ENCODE measurements at regions not wholly inside any gene's neighbourhood (a gene's known extent, or its start where the extent isn't known, plus 50 kb on each side); places are given as distances from the start of the nearest gene placed in this dataset.

DNA sequence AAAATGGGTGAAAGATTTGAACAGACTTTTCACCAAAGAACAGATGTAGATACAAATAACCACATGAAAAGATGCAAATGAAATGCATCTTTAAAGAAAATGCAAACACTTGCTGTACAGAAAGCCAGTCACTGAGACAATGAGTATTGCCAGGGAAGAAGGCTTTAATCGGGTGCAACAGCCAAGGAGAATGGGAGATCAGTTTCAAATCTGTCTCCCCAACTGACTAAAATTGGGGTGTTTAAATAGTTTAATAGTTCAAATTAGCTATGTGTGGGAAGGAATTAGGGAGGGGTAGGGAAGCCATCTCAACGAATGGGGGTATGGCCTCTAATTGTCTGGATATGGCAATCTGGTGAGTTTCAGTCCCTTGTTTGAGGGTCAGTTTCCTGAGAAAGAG lies 295.4 kb downstream of the PTTG2 start:
- H3K4me1 ChIP-seq (ENCODE audit: insufficient read depth, poor library complexity, severe bottlenecking), result no peaks in the 10 kb centered on the region
- TF ChIP-seq, protein P1, sequence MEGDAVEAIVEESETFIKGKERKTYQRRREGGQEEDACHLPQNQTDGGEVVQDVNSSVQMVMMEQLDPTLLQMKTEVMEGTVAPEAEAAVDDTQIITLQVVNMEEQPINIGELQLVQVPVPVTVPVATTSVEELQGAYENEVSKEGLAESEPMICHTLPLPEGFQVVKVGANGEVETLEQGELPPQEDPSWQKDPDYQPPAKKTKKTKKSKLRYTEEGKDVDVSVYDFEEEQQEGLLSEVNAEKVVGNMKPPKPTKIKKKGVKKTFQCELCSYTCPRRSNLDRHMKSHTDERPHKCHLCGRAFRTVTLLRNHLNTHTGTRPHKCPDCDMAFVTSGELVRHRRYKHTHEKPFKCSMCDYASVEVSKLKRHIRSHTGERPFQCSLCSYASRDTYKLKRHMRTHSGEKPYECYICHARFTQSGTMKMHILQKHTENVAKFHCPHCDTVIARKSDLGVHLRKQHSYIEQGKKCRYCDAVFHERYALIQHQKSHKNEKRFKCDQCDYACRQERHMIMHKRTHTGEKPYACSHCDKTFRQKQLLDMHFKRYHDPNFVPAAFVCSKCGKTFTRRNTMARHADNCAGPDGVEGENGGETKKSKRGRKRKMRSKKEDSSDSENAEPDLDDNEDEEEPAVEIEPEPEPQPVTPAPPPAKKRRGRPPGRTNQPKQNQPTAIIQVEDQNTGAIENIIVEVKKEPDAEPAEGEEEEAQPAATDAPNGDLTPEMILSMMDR (IDR thresholded peaks at IDR 0.05; ENCODE audit: poor library complexity, severe bottlenecking), result no peak
- H3K9me3 ChIP-seq (ENCODE audit: severe bottlenecking), result no peaks in the 10 kb centered on the region
- H3K27ac ChIP-seq (ENCODE audit: poor library complexity, severe bottlenecking), result no peak overlapping the region
- ATAC-seq (ENCODE audit: low read depth) (no peak), DNase-seq (ENCODE audit: low spot score) (no peak)
- no peak overlapping the region for H3K4me3 ChIP-seq (ENCODE audit: severe bottlenecking)
- no peaks in the 10 kb centered on the region for H3K27me3 ChIP-seq (ENCODE audit: insufficient read depth, poor library complexity, severe bottlenecking)
- no peaks in the 10 kb centered on the region for H3K36me3 ChIP-seq (ENCODE audit: low read depth)

DNA sequence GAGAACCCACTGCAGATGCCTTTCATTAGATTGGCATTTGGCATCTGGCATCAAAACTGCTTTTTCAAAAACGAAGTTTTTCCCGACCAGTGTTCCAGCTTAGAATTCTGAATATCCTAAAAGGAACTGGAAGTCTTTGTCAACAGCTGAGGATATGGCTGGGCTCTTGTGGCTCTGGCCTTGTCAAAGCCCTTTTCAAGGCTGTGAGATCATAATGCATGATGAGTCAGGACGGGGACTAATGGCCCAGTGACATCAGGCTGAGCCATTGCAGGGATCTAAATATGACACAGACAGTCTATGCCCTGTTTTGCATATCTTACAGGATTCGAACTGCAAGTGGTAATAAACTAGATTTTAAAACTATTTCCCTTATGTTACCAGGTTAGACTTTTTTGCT lies 306.4 kb downstream of the PTTG2 start:
- ATAC-seq (ENCODE audit: low read depth), result no peak
- Histone ChIP-seq H3K4me1 (ENCODE audit: insufficient read depth, poor library complexity, severe bottlenecking) (no peaks in the 10 kb centered on the region), H3K27ac (ENCODE audit: poor library complexity, severe bottlenecking) (no peak overlapping the region), H3K36me3 (ENCODE audit: low read depth) (no peaks in the 10 kb centered on the region), H3K9me3 (ENCODE audit: severe bottlenecking) (no peaks in the 10 kb centered on the region), H3K4me3 (ENCODE audit: severe bottlenecking) (no peak overlapping the region), H3K27me3 (ENCODE audit: insufficient read depth, poor library complexity, severe bottlenecking) (no peaks in the 10 kb centered on the region)
- TF ChIP-seq, protein P1 (IDR thresholded peaks at IDR 0.05; ENCODE audit: poor library complexity, severe bottlenecking), result no peak
- DNase-seq (ENCODE audit: low spot score), result no peak

DNA sequence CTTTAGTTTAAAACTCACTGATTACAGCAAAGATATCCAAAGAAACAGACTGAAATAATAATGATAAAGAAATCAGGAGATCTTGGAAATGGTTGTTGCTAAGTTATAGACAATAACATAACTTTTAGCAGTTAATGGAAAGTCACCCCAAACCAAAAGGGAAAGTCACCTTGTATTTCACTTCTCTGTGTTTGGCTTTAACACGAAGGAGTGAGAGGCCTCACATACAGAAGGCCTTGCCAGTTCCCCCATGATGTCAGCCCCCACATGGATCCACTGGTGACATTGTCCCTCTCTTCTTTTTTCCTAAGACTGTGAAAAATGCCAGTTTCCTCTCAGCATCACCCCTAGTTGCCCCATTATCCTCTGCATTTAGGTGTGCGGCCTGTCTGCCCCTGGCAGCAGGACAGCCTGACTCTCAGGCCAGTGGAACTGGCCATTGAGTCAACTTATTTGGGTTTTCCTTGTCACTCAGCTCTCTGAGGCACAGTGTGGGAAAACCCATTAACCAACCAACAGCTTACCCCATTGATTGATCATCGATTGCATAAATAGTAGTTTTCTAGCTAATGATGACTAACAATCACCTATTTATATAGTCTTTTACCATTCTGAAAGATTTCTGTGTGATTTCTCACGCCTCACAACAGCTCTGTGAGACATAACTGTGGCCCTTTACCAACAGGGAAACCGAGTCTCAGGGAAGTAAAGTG lies 308.1 kb downstream of the PTTG2 start:
- TF ChIP-seq, protein P1 (IDR thresholded peaks at IDR 0.05; ENCODE audit: poor library complexity, severe bottlenecking), result no peak
- H3K4me1 ChIP-seq (ENCODE audit: insufficient read depth, poor library complexity, severe bottlenecking), result no peaks in the 10 kb centered on the region
- H3K27ac ChIP-seq (ENCODE audit: poor library complexity, severe bottlenecking), result no peak overlapping the region
- no peak overlapping the region for H3K4me3 ChIP-seq (ENCODE audit: severe bottlenecking)
- DNase-seq (ENCODE audit: low spot score), result no peak
- no peaks in the 10 kb centered on the region for H3K36me3 ChIP-seq (ENCODE audit: low read depth)
- H3K9me3 ChIP-seq (ENCODE audit: severe bottlenecking), result no peaks in the 10 kb centered on the region
- H3K27me3 ChIP-seq (ENCODE audit: insufficient read depth, poor library complexity, severe bottlenecking), result no peaks in the 10 kb centered on the region
- ATAC-seq (ENCODE audit: low read depth), result no peak

DNA sequence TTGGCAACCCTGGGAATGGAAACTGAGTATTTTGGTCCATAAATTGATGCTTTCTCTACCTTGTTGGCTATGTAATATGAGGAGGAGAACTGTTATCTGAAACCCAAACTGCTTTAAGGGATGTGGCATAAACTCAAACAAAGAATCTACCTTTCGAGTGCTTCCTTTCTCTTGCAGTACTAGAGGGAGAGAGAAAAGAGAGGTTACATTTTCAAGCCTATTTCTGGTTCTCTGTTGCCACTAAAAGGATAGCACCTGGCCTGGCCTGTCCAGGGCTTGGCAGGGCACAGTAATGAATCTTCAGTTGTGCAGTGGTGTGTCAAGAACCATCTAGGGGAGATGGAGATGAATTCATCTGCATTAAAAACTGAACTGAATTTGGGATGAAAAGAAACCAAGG lies 308.6 kb downstream of the PTTG2 start:
- no peak for DNase-seq (ENCODE audit: low spot score)
- no peak overlapping the region for H3K4me3 ChIP-seq (ENCODE audit: severe bottlenecking)
- H3K27ac ChIP-seq (ENCODE audit: poor library complexity, severe bottlenecking), result no peak overlapping the region
- ATAC-seq (ENCODE audit: low read depth), result no peak
- no peaks in the 10 kb centered on the region for H3K36me3 ChIP-seq (ENCODE audit: low read depth)
- H3K27me3 ChIP-seq (ENCODE audit: insufficient read depth, poor library complexity, severe bottlenecking), result no peaks in the 10 kb centered on the region
- no peaks in the 10 kb centered on the region for H3K9me3 ChIP-seq (ENCODE audit: severe bottlenecking)
- no peaks in the 10 kb centered on the region for H3K4me1 ChIP-seq (ENCODE audit: insufficient read depth, poor library complexity, severe bottlenecking)
- TF ChIP-seq, protein P1 (IDR thresholded peaks at IDR 0.05; ENCODE audit: poor library complexity, severe bottlenecking), result no peak

DNA sequence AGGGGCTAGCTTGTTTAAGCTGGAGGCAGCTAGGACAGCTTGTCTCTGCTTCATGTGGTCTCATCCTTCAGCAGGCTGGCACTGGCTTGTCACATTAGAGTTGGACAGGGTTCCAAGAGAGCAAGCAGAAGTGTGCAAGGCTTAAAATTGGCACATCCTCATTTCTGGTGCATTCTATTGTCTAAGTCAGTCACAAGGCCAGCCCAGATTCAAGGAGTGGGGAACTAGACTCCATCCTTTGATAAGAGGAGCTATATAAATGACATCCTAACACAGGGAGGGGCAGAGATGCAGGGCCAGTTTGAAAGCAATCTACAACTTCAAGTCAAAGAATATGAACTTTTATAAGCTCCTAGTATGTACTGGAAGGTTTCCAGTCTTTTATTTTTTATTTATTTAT lies 313.2 kb downstream of the PTTG2 start:
- peaks cover 11% of the 10 kb centered on the region for H3K4me1 ChIP-seq (ENCODE audit: insufficient read depth, poor library complexity, severe bottlenecking)
- ATAC-seq (ENCODE audit: low read depth) (no peak), DNase-seq (ENCODE audit: low spot score) (no peak)

More for the DNA sequence above, 313.2 kb downstream of the PTTG2 start:
- Histone ChIP-seq H3K9me3 (ENCODE audit: severe bottlenecking) (no peaks in the 10 kb centered on the region), H3K4me3 (ENCODE audit: severe bottlenecking) (no peak overlapping the region), H3K36me3 (ENCODE audit: low read depth) (no peaks in the 10 kb centered on the region), H3K27me3 (ENCODE audit: insufficient read depth, poor library complexity, severe bottlenecking) (no peaks in the 10 kb centered on the region), H3K27ac (ENCODE audit: poor library complexity, severe bottlenecking) (no peak overlapping the region)
- TF ChIP-seq, protein P1 (IDR thresholded peaks at IDR 0.05; ENCODE audit: poor library complexity, severe bottlenecking), result no peak

Data from RWPE2 (cell line).